ENCODE measurements at regions not wholly inside any gene's neighbourhood (a gene's known extent, or its start where the extent isn't known, plus 50 kb on each side); places are given as distances from the start of the nearest gene placed in this dataset.

GRCh38 chr17:72219137-72219823 is 98.5 kb downstream of the SOX9 start:
- TF ChIP-seq POLR2A (IDR thresholded peaks at IDR 0.05) (no peak), CTCF (IDR thresholded peaks at IDR 0.05) (no peak), POLR2AphosphoS5 (IDR thresholded peaks at IDR 0.05; ENCODE audit: insufficient read depth in 1 of 2, low read depth in 1 of 2) (no peak)

Data from vagina (tissue), 2 donors.